Esophagus muscularis mucosa (tissue), 4 donors: ENCODE measurements at regions not wholly inside any gene's neighbourhood (a gene's known extent, or its start where the extent isn't known, plus 50 kb on each side); places are given as distances from the start of the nearest gene placed in this dataset.

ENCODE experiments used
- EP300 ChIP-seq: sonication (generic); formaldehyde crosslinking; IDR thresholded peaks from one replicate; pipeline ENCODE4 v1.6.1; 2017; ENCODE audit warnings: antibody characterized with exemption
- POLR2A ChIP-seq: fragments of 450-650 bp; IDR thresholded peaks from one replicate; pipeline ENCODE4 v1.6.1; 2017; ENCODE audit warnings: antibody characterized with exemption, moderate library complexity, mild to moderate bottlenecking, low read depth
- POLR2AphosphoS5 ChIP-seq, 2 donors: sonication (generic); formaldehyde crosslinking; IDR thresholded peaks; one replicate each; pipeline ENCODE4 v1.6.1; 2017; ENCODE audit warnings: antibody characterized with exemption in 2 of 2
- TF ChIP-seq, protein P1 (sequence below), 3 experiments: fragments of 200-600 bp in 2 of 3; fragments of 450-650 bp in 1 of 3; sonication (generic) in 2 of 3; IDR thresholded peaks; one replicate each; pipeline ENCODE4 v1.5.1; 2017 to 2019; ENCODE audit warnings: antibody characterized with exemption in 3 of 3, mild to moderate bottlenecking in 2 of 3, moderate library complexity in 1 of 3

DNA sequence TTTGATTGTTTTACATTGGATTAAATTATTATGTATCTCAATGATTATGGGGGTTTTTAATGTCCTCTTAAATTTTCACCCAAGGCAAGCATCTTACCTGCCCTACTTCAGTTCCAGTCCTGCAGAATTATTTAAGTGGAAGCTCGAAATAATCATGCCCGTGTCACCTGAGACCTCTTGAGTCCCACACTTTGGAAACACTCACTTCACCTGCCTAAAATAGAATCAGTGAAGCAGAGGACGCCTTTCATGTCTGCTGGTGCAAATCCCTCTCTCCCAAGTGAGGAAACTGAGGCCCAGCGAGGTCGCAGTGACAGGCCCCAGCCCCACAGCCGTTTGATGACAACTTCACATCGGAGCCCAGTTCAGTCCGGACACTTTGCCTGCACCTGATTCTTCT is 284.6 kb downstream of the C16orf95 start:
- TF ChIP-seq, protein P1, sequence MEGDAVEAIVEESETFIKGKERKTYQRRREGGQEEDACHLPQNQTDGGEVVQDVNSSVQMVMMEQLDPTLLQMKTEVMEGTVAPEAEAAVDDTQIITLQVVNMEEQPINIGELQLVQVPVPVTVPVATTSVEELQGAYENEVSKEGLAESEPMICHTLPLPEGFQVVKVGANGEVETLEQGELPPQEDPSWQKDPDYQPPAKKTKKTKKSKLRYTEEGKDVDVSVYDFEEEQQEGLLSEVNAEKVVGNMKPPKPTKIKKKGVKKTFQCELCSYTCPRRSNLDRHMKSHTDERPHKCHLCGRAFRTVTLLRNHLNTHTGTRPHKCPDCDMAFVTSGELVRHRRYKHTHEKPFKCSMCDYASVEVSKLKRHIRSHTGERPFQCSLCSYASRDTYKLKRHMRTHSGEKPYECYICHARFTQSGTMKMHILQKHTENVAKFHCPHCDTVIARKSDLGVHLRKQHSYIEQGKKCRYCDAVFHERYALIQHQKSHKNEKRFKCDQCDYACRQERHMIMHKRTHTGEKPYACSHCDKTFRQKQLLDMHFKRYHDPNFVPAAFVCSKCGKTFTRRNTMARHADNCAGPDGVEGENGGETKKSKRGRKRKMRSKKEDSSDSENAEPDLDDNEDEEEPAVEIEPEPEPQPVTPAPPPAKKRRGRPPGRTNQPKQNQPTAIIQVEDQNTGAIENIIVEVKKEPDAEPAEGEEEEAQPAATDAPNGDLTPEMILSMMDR (IDR thresholded peaks at IDR 0.05): no peak
- TF ChIP-seq EP300 (no peak), POLR2A (no peak), POLR2AphosphoS5 (IDR thresholded peaks at IDR 0.05) (no peak)
